Psoas muscle (tissue), 7 donors: ENCODE measurements at regions not wholly inside any gene's neighbourhood (a gene's known extent, or its start where the extent isn't known, plus 50 kb on each side); places are given as distances from the start of the nearest gene placed in this dataset.

Source experiments
- ATAC-seq, 4 donors: fragments of 200-7000 bp; cut with Tn5 transposase; one replicate each; pipeline ENCODE4 v1.9.1; 2020; ENCODE audit warnings: moderate library complexity in 3 of 4, mild to moderate bottlenecking in 2 of 4
- DNase-seq, 2 donors: peaks; one replicate each; pipeline ENCODE4 v3.0.0-alpha.2; 2020
- H3K27ac ChIP-seq: fragments of 200-600 bp; one replicate; pipeline ENCODE4 v1.8.0; 2022
- H3K27me3 ChIP-seq, 3 donors: fragments of 200-600 bp in 1 of 3; one replicate each; pipeline versions ENCODE4 v1.6.1 to v1.8.0; 2013 to 2022; ENCODE audit warnings: low read length in 2 of 3, mild to moderate bottlenecking in 2 of 3, moderate library complexity in 1 of 3; ENCODE audit not compliant: insufficient read depth in 3 of 3
- H3K36me3 ChIP-seq, 2 donors: fragments of 200-600 bp in 1 of 2; one replicate each; pipeline versions ENCODE4 v1.6.1 to v1.8.0; 2013 to 2022; ENCODE audit warnings: low read depth in 1 of 2, mild to moderate bottlenecking in 1 of 2, moderate library complexity in 1 of 2; ENCODE audit not compliant: insufficient read depth in 1 of 2
- H3K4me1 ChIP-seq: fragments of 200-600 bp; one replicate; pipeline ENCODE4 v1.8.0; 2022
- H3K4me3 ChIP-seq: fragments of 200-600 bp; one replicate; pipeline ENCODE4 v1.8.0; 2022; ENCODE audit warnings: mild to moderate bottlenecking
- H3K9me3 ChIP-seq: fragments of 200-600 bp; one replicate; pipeline ENCODE4 v1.8.0; 2022
- WGBS, 3 donors: extraction: QIAGEN DNeasy Blood & Tissue Kit; methylation state at CpG; one replicate each; pipeline versions ENCODE4 v1.1.6 to v1.1.7; 2013; 5-methylcytosine and 5-hydroxymethylcytosine counted together
- intact Hi-C, 2 donors: fragments of 100-400 bp; cut with DNase I; formaldehyde crosslinking; loops; one replicate each; pipeline versions ENCODE4 v1.11.0 to v1.14.2; 2022
- TF ChIP-seq, protein P1 (sequence below): fragments of 200-600 bp; IDR thresholded peaks from one replicate; pipeline ENCODE4 v1.8.0; 2022; ENCODE audit warnings: antibody characterized with exemption
- donor health status: healthy with polysubstance abuse.
- donor health status: DM: no; HTN: no; CAD: no; lungs with moderate emphysema.
- donor health status: Bipolar disorder and iron deficiency.
- donor health status: healthy.
- donor health status: DM: yes; HTN: yes; CAD: no.
- donor health status: DM: no; HTN: no; CAD: no.
- donor health status: DM: yes; HTN: yes; CAD: no.

- WGBS, 3 donors, result 49 to 90% (median 77%) methylated on average over 2 of the region's 2 CpGs
- H3K27ac ChIP-seq, result no peak overlapping the region
- ATAC-seq (no peak), DNase-seq (no peak)
- TF ChIP-seq, protein P1, sequence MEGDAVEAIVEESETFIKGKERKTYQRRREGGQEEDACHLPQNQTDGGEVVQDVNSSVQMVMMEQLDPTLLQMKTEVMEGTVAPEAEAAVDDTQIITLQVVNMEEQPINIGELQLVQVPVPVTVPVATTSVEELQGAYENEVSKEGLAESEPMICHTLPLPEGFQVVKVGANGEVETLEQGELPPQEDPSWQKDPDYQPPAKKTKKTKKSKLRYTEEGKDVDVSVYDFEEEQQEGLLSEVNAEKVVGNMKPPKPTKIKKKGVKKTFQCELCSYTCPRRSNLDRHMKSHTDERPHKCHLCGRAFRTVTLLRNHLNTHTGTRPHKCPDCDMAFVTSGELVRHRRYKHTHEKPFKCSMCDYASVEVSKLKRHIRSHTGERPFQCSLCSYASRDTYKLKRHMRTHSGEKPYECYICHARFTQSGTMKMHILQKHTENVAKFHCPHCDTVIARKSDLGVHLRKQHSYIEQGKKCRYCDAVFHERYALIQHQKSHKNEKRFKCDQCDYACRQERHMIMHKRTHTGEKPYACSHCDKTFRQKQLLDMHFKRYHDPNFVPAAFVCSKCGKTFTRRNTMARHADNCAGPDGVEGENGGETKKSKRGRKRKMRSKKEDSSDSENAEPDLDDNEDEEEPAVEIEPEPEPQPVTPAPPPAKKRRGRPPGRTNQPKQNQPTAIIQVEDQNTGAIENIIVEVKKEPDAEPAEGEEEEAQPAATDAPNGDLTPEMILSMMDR, result no peak
- H3K27me3 ChIP-seq, result no peaks in the 10 kb centered on the region
- H3K4me1 ChIP-seq, result no peaks in the 10 kb centered on the region
- H3K36me3 ChIP-seq, result no peaks in the 10 kb centered on the region
- intact Hi-C loops, result no loop called here
- no peaks in the 10 kb centered on the region for H3K9me3 ChIP-seq
- H3K4me3 ChIP-seq, result no peak overlapping the region
These were observed 489.7 kb downstream of the EBF1 start for GRCh38 chr5:158610051-158610415.

DNA sequence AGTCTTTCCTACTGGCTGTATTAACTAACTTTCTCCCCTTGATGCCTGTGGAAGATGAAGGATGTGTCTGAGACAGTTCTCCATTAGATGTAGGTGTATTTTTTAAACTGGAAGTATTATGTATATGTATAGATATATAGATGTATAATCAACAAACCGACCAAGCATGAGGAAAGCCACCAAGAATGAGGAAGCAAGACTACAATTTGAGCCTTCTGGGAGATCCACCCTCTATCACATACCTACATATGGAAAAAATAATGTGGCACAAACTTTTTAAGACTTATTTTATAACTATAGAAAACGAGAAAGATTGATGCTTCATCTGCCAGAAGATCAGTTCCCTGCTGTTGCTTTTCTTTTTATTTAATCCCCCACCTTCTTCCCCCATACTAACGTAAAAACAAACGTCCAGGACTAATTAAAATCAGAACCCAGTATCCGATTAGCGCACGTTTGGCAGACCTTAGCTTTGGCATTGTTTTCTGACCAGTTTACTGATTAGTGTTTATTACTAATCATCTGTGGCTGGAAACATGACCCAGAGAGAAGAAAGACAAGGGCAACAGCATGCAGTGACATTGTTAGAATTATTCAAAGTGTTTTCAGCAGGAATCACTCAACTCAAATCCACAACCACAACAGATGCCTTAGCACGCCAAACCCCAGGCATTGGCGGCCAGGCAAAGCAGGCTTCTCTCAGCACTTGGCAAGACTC is 490.2 kb downstream of the EBF1 start:
- no peaks in the 10 kb centered on the region for H3K9me3 ChIP-seq
- DNase-seq (no peak), ATAC-seq (no peak)
- H3K4me3 ChIP-seq, result no peak overlapping the region
- intact Hi-C loops, result no loop called here
- H3K27me3 ChIP-seq, result no peaks in the 10 kb centered on the region
- no peaks in the 10 kb centered on the region for H3K4me1 ChIP-seq
- no peaks in the 10 kb centered on the region for H3K36me3 ChIP-seq
- no peak overlapping the region for H3K27ac ChIP-seq
- 47 to 60% (median 57%) methylated on average over 9 of the region's 9 CpGs for WGBS, 3 donors
- TF ChIP-seq, protein P1, result no peak

DNA sequence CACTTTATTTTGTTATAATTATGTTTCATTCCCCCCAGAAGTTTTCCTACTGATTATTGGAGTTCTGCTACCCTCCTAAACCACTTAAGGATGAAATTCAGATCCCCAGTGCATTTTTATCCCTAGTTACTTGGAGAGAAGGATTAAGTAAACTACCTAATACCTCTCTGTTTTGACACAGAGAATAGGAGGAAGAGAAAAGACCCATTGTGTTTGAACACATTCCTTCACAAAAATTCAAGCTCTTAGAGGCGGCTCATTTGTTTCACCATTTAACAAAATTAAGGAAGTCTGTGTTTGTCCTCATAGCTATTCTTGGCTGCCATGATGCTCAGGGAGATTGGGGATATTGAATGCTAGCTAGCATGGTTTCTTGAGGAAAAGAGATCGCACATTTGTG is 492.6 kb downstream of the EBF1 start:
- H3K9me3 ChIP-seq, result no peaks in the 10 kb centered on the region
- ATAC-seq (no peak), DNase-seq (no peak)
- TF ChIP-seq, protein P1, result no peak
- H3K4me1 ChIP-seq, result no peaks in the 10 kb centered on the region
- H3K27me3 ChIP-seq, result no peaks in the 10 kb centered on the region
- WGBS, 3 donors, result 80 to 87% (median 84%) methylated on average over 2 of the region's 2 CpGs
- H3K36me3 ChIP-seq, result no peaks in the 10 kb centered on the region
- intact Hi-C loops, result no loop called here
- H3K27ac ChIP-seq, result no peak overlapping the region
- no peak overlapping the region for H3K4me3 ChIP-seq

GRCh38 chr5:158606233-158606632 is 493.5 kb downstream of the EBF1 start:
- no peaks in the 10 kb centered on the region for H3K27me3 ChIP-seq
- ATAC-seq (no peak), DNase-seq (no peak)
- no peak overlapping the region for H3K27ac ChIP-seq
- WGBS, 3 donors, result 77 to 83% (median 79%) methylated on average over 3 of the region's 3 CpGs
- TF ChIP-seq, protein P1, result no peak
- no peaks in the 10 kb centered on the region for H3K4me1 ChIP-seq
- no peak overlapping the region for H3K4me3 ChIP-seq
- intact Hi-C loops, result no loop called here
- no peaks in the 10 kb centered on the region for H3K9me3 ChIP-seq
- H3K36me3 ChIP-seq, result no peaks in the 10 kb centered on the region

DNA sequence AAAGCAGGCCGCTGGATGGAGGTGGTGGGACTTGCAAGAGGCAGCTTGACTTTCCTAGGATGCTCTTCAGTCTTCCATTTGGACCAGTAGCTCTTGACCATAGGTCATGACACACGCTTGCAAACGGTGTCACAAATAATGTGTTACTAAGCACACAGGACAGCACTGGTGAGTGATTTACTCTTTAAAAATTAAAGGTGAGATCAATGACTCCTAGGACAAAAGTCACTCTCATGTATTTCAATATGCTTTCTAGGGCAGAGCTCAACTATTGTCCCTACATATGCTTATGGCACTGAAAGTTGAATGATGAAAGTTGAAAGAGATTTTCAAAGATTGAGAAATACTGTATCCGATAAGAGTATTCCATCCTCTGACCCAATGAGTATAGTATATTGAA is 496.7 kb downstream of the EBF1 start:
- Histone ChIP-seq H3K36me3 (no peaks in the 10 kb centered on the region), H3K4me3 (no peak overlapping the region), H3K9me3 (no peaks in the 10 kb centered on the region), H3K4me1 (no peaks in the 10 kb centered on the region), H3K27me3 (no peaks in the 10 kb centered on the region), H3K27ac (no peak overlapping the region)
- TF ChIP-seq, protein P1, result no peak
- WGBS, 3 donors, result 94 to 96% (median 95%) methylated on average over 4 of the region's 4 CpGs
- DNase-seq (no peak), ATAC-seq (no peak)
- intact Hi-C loops, result no loop called here
